Ascending aorta (tissue), 2 donors: ENCODE measurements at regions not wholly inside any gene's neighbourhood (a gene's known extent, or its start where the extent isn't known, plus 50 kb on each side); places are given as distances from the start of the nearest gene placed in this dataset.

ENCODE experiments used
- DNase-seq, 2 donors: peaks; one replicate each; pipeline ENCODE4 v3.0.0-alpha.2; 2019; ENCODE audit warnings: low spot score in 2 of 2
- H3K27ac ChIP-seq, 2 donors: fragments of 200-600 bp; sonication (generic); one replicate each; pipeline ENCODE4 v1.5.1; 2016 to 2017; ENCODE audit warnings: mild to moderate bottlenecking in 1 of 2
- H3K27me3 ChIP-seq: fragments of 200-600 bp; sonication (generic); one replicate; pipeline ENCODE4 v1.5.1; 2017
- H3K36me3 ChIP-seq, 2 donors: fragments of 200-600 bp; sonication (generic); one replicate each; pipeline ENCODE4 v1.5.1; 2016
- H3K4me1 ChIP-seq, 2 donors: fragments of 200-600 bp; sonication (generic); one replicate each; pipeline ENCODE4 v1.5.1; 2016 to 2017; ENCODE audit warnings: mild to moderate bottlenecking in 1 of 2
- H3K4me3 ChIP-seq, 2 donors: fragments of 200-600 bp; sonication (generic); one replicate each; pipeline ENCODE4 v1.5.1; 2016 to 2017; ENCODE audit warnings: mild to moderate bottlenecking in 1 of 2
- H3K9me3 ChIP-seq, 2 donors: fragments of 200-600 bp; sonication (generic); one replicate each; pipeline ENCODE4 v1.5.1; 2016
- intact Hi-C: fragments of 100-400 bp; cut with DNase I; formaldehyde crosslinking; loops from one replicate; pipeline ENCODE4 v1.15.1; 2023
- TF ChIP-seq, protein P1 (sequence below), 3 experiments: fragments of 200-600 bp in 2 of 3; fragments of 450-650 bp in 1 of 3; sonication (generic) in 2 of 3; IDR thresholded peaks; one replicate each; pipeline ENCODE4 v1.5.1; 2016 to 2019; ENCODE audit warnings: antibody characterized with exemption in 3 of 3, mild to moderate bottlenecking in 1 of 3, moderate library complexity in 1 of 3

DNA sequence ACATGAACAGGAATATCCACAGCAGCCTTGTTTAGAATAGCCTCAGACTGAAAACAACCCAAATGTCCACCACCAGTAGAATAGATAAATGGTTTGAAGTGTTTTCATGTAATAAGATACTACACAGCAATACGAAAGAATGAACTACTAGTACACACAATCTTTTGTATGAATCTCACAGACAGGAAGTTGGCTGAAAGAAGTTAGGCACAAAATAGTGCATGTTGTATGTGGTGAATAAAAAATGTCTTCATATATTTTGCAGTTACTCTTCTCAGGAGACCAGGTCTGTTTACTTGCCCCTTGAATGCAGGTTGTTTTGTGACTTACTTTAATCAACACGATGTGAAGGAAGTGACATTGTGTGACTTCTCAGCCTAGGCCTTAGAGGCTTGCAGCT is 75.9 kb upstream of the LEF1 start:
- no peaks in the 10 kb centered on the region for H3K27me3 ChIP-seq
- H3K4me3 ChIP-seq = no peak overlapping the region
- intact Hi-C loops = no loop called here
- TF ChIP-seq, protein P1, sequence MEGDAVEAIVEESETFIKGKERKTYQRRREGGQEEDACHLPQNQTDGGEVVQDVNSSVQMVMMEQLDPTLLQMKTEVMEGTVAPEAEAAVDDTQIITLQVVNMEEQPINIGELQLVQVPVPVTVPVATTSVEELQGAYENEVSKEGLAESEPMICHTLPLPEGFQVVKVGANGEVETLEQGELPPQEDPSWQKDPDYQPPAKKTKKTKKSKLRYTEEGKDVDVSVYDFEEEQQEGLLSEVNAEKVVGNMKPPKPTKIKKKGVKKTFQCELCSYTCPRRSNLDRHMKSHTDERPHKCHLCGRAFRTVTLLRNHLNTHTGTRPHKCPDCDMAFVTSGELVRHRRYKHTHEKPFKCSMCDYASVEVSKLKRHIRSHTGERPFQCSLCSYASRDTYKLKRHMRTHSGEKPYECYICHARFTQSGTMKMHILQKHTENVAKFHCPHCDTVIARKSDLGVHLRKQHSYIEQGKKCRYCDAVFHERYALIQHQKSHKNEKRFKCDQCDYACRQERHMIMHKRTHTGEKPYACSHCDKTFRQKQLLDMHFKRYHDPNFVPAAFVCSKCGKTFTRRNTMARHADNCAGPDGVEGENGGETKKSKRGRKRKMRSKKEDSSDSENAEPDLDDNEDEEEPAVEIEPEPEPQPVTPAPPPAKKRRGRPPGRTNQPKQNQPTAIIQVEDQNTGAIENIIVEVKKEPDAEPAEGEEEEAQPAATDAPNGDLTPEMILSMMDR (IDR thresholded peaks at IDR 0.05) = no peak
- H3K9me3 ChIP-seq = no peaks in the 10 kb centered on the region
- no peaks in the 10 kb centered on the region for H3K4me1 ChIP-seq
- no peaks in the 10 kb centered on the region for H3K36me3 ChIP-seq
- no peak overlapping the region for H3K27ac ChIP-seq
- no peak for DNase-seq

DNA sequence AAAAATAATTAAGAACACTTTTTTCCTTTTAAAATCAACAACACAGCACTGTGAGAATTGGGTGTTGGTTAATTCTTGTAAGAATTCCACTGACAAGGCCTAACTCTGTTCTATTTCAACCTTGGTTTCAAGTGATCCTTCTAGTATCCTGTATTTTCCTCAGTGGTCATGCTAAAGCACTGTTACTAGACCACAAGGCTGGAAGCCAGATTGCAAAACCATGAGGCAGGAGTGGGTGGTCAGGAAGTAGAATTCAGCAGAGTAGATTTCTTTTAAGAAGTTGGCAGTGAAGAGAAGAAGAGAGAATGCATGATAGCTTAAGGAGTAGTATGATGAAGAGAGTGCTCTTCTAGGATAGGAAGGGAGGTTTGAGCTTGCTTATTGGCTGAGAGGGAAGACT is 71.6 kb upstream of the LEF1 start:
- intact Hi-C loops = no loop called here
- Histone ChIP-seq H3K36me3 (no peaks in the 10 kb centered on the region), H3K9me3 (no peaks in the 10 kb centered on the region), H3K27ac (no peak overlapping the region), H3K4me1 (no peaks in the 10 kb centered on the region), H3K4me3 (no peak overlapping the region), H3K27me3 (no peaks in the 10 kb centered on the region)
- TF ChIP-seq, protein P1 (IDR thresholded peaks at IDR 0.05) = no peak
- DNase-seq = no peak

DNA sequence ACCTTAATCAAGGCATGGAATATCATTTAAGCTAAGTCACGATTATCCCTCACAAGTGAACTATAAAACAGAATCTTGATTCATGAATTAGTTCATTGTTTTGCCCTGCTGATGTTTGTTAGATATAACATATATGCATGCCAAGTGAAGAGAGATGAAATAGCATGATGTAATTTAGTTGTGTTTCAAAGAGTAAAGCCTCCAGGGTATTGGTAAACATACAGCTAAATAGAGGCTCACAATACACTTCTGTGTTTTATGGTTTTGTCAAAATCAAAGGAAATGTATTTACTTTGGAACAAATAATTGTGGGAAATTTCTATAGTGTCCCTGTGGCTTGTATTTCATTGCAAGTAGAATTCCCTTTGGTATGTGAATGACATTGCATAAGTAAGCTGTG is 69.0 kb upstream of the LEF1 start:
- H3K4me3 ChIP-seq = no peak overlapping the region
- H3K9me3 ChIP-seq = no peaks in the 10 kb centered on the region
- no peak for DNase-seq
- no peaks in the 10 kb centered on the region for H3K27me3 ChIP-seq
- no peaks in the 10 kb centered on the region for H3K36me3 ChIP-seq
- no peak overlapping the region for H3K27ac ChIP-seq
- TF ChIP-seq, protein P1 (IDR thresholded peaks at IDR 0.05) = no peak
- intact Hi-C loops = no loop called here
- H3K4me1 ChIP-seq = no peaks in the 10 kb centered on the region

DNA sequence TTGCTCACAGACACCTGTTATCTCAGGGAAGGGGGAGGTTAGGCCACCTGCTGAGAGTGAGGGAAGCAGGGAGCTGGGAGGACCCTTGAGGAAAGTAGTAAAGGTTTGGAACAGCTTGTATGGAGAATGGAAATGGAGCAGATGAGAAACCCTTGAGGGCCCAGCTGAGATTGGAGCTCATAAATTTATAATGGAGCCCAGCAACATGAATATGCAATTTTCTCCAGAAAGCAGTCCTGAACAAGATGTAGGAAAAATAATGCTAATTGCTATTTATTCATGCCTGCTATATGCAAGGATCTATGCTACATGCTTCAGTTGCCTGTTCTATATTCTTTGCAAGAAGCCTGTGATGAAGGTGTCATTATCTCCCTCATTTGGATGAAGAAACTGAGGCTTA is 67.5 kb upstream of the LEF1 start:
- H3K36me3 ChIP-seq = no peaks in the 10 kb centered on the region
- H3K27me3 ChIP-seq = no peaks in the 10 kb centered on the region
- H3K9me3 ChIP-seq = no peaks in the 10 kb centered on the region
- intact Hi-C loops = no loop called here
- DNase-seq = no peak
- TF ChIP-seq, protein P1 (IDR thresholded peaks at IDR 0.05) = no peak
- no peak overlapping the region for H3K4me3 ChIP-seq
- H3K4me1 ChIP-seq = no peaks in the 10 kb centered on the region
- no peak overlapping the region for H3K27ac ChIP-seq

DNA sequence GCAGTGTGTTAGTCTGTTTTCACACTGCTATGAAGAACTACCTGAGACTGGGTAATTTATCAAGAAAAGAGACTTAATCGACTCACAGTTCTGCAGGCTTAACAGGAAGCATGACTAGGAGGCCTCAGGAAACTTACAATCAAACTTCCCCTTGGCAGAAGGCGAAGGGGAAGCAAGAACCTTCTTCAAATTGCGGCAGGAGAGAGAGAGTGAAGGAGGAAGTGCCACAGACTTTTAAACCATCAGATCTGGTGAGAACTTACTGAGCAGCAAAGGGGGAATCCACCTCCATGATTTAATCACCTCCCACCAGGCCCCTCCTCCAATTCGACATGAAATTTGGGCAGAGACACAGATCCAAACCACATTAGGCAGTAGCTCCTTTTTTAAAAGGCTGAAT is 59.2 kb upstream of the LEF1 start:
- Histone ChIP-seq H3K4me3 (no peak overlapping the region), H3K4me1 (no peaks in the 10 kb centered on the region), H3K27ac (no peak overlapping the region), H3K27me3 (no peaks in the 10 kb centered on the region), H3K36me3 (no peaks in the 10 kb centered on the region), H3K9me3 (no peaks in the 10 kb centered on the region)
- no peak for DNase-seq
- intact Hi-C loops = no loop called here
- TF ChIP-seq, protein P1 (IDR thresholded peaks at IDR 0.05) = no peak

DNA sequence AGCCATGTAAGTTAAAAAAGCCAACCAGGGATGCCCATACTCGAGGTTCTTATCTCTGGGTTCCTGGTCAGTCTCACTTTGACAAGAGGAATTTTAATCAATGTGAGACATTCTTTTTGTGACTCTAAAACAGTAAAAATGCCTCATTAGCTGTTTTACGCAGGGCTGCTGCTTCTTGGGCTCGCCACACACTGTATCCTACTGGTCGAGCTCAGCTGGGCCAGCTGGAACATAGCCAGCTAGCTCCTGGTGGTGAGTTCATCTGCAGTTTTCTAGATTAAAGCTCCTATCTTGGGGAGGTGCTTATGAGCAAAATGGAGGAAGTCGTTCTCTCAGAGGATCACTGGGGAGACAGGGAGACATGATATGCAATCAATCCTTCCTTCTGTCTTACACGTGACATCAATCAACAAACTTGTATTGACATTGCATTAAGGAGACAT is 55.9 kb upstream of the LEF1 start:
- H3K4me1 ChIP-seq = no peaks in the 10 kb centered on the region
- no peaks in the 10 kb centered on the region for H3K36me3 ChIP-seq
- no peak overlapping the region for H3K27ac ChIP-seq
- DNase-seq = no peak
- intact Hi-C loops = no loop called here
- TF ChIP-seq, protein P1 (IDR thresholded peaks at IDR 0.05) = no peak
- H3K27me3 ChIP-seq = no peaks in the 10 kb centered on the region
- no peaks in the 10 kb centered on the region for H3K9me3 ChIP-seq
- no peak overlapping the region for H3K4me3 ChIP-seq
